K562 (cell line): ENCODE measurements at regions not wholly inside any gene's neighbourhood (a gene's known extent, or its start where the extent isn't known, plus 50 kb on each side); places are given as distances from the start of the nearest gene placed in this dataset.

Source experiments
- ATAC-seq: fragments of 200-7000 bp; cut with Tn5 transposase; 3 replicates; pipeline ENCODE4 v1.9.1; 2020; ENCODE audit warnings: moderate library complexity
- BruUV-seq: library from RNA; stranded (reverse); fragments of 400-500 nt; replicated peaks from 2 replicates; lab custom pipeline; 2021; lab: Mats Ljungman, UMichigan
- CTCF ChIA-PET: fragments of 300-600 bp; formaldehyde crosslinking; extraction: SDS; loops from one replicate; lab custom pipeline; 2021; ENCODE audit warnings: low intra/inter-chr PET ratio; lab: Yijun Ruan, JAX
- POLR2A ChIA-PET: fragments of 300-600, 350-650 bp; sonication (Branson Sonifier 250); formaldehyde crosslinking; extraction: SDS; loops from one replicate; lab custom pipeline; 2021; ENCODE audit warnings: antibody characterized with exemption, inconsistent platforms; lab: Yijun Ruan, JAX
- DNase-seq, 4 experiments: peaks; one replicate each; pipeline versions ENCODE4 v3.0.0 to v3.0.0-alpha.2; 2011 to 2018; ENCODE audit warnings: low spot score in 3 of 4, mixed read lengths in 3 of 4; ENCODE audit errors: extremely low read depth in 1 of 4
- FAIRE-seq: peaks from 2 replicates; lab custom pipeline; 2011; peaks lifted over from hg19 to GRCh38; lab: Jason Lieb, UNC
- H2AFZ ChIP-seq: 2 replicates; pipeline ENCODE4 v1.6.0; 2011; ENCODE audit warnings: low read depth, low read length, control low read depth, inconsistent platforms
- H3K27ac ChIP-seq: fragments of 200-600 bp; 3 replicates; pipeline ENCODE4 v1.8.0; 2011; ENCODE audit warnings: low read depth, mild to moderate bottlenecking, control low read depth, inconsistent platforms, low read length, moderate library complexity, mixed read lengths; ENCODE audit errors: extremely low read depth
- H3K27me3 ChIP-seq, 2 experiments: fragments of 300-600 bp in 1 of 2; 2 replicates in 1 of 2; 3 replicates in 1 of 2; pipeline versions ENCODE4 v1.6.0 to v1.8.0; 2011; ENCODE audit warnings: inconsistent platforms in 2 of 2, low read length in 2 of 2, mild to moderate bottlenecking in 1 of 2, mixed read lengths in 1 of 2, moderate library complexity in 1 of 2; ENCODE audit not compliant: control insufficient read depth in 2 of 2, insufficient read depth in 2 of 2
- H3K36me3 ChIP-seq: fragments of 300-600 bp; 3 replicates; pipeline ENCODE4 v1.8.0; 2011; ENCODE audit warnings: mild to moderate bottlenecking, low read length, inconsistent platforms; ENCODE audit not compliant: control insufficient read depth, insufficient read depth
- H3K4me1 ChIP-seq, 2 experiments: fragments of 200-600 bp in 1 of 2; replicated peaks in 1 of 2; 2 replicates in 1 of 2; 3 replicates in 1 of 2; pipeline versions ENCODE4 v1.5.1 to v1.8.0; 2011; ENCODE audit warnings: inconsistent platforms in 2 of 2, low read length in 2 of 2, mild to moderate bottlenecking in 1 of 2, mixed read lengths in 1 of 2, moderate library complexity in 1 of 2; ENCODE audit not compliant: control insufficient read depth in 2 of 2, insufficient read depth in 2 of 2
- H3K4me2 ChIP-seq: 2 replicates; pipeline ENCODE4 v1.6.1; 2011; ENCODE audit warnings: low read length, control low read depth, inconsistent platforms, mixed read lengths; ENCODE audit not compliant: insufficient read depth
- H3K4me3 ChIP-seq: fragments of 200-600 bp; sonication (generic), shearing (Covaris generic); 2 replicates; pipeline ENCODE4 v1.5.1; 2016; ENCODE audit warnings: control low read depth, inconsistent platforms
- H3K79me2 ChIP-seq: fragments of 200-600 bp; 3 replicates; pipeline ENCODE4 v1.8.0; 2011; ENCODE audit warnings: low read length, inconsistent platforms; ENCODE audit not compliant: control insufficient read depth, insufficient read depth
- H3K9ac ChIP-seq, 2 experiments: 2 replicates each; pipeline versions ENCODE4 v1.6.0 to v1.6.1; 2011; ENCODE audit warnings: low read depth in 2 of 2, low read length in 2 of 2, control low read depth in 1 of 2, inconsistent platforms in 1 of 2, mild to moderate bottlenecking in 1 of 2, mixed read lengths in 1 of 2; ENCODE audit not compliant: insufficient read depth in 1 of 2
- H3K9me1 ChIP-seq: one replicate; pipeline ENCODE4 v1.6.0; 2011; ENCODE audit warnings: inconsistent platforms, mild to moderate bottlenecking, low read length, moderate library complexity; ENCODE audit not compliant: control insufficient read depth, insufficient read depth
- H3K9me3 ChIP-seq: replicated peaks from 2 replicates; pipeline ENCODE4 v1.5.1; 2011; ENCODE audit warnings: low read depth, low read length, inconsistent platforms; ENCODE audit not compliant: control insufficient read depth, insufficient read depth
- H4K20me1 ChIP-seq: replicated peaks from 2 replicates; pipeline ENCODE4 v1.6.1; 2011; ENCODE audit warnings: low read length, inconsistent platforms, mixed read lengths; ENCODE audit not compliant: control insufficient read depth, insufficient read depth
- CHD2 ChIP-seq: IDR thresholded peaks from 2 replicates; pipeline ENCODE4 v1.6.1; 2011; ENCODE audit warnings: low read depth, low read length
- JUND ChIP-seq, 2 experiments: IDR thresholded peaks; 2 replicates in 1 of 2; 3 replicates in 1 of 2; pipeline ENCODE4 v1.6.1; 2011; ENCODE audit warnings: borderline replicate concordance in 2 of 2, low read depth in 2 of 2, low read length in 2 of 2, improper control_type of control experiment in 1 of 2, missing biosample characterization in 1 of 2, missing genetic modification characterization in 1 of 2, missing genetic modification reagents in 1 of 2
- MAFF ChIP-seq: IDR thresholded peaks from 2 replicates; pipeline ENCODE4 v1.6.1; 2012; ENCODE audit warnings: low read length, improper control_type of control experiment
- MLX ChIP-seq, 2 experiments: fragments of 450-650 bp in 1 of 2; sonication (generic) in 1 of 2; formaldehyde crosslinking; conservative IDR thresholded peaks; 2 replicates each; pipeline versions ENCODE4 v1.4.0 to v1.8.1; 2020 to 2022; ENCODE audit warnings: mild to moderate bottlenecking in 1 of 2, missing genetic modification reagents in 1 of 2
- POLR2H ChIP-seq: IDR thresholded peaks from 2 replicates; pipeline ENCODE4 v1.6.1; 2016; ENCODE audit warnings: missing genetic modification characterization, low read depth, mild to moderate bottlenecking, control low read depth, missing compliant biosample characterization, moderate library complexity
- PURB ChIP-seq: sonication (generic); formaldehyde crosslinking; IDR thresholded peaks from 2 replicates; pipeline ENCODE4 v1.9.0; 2021; ENCODE audit warnings: low read depth, mild to moderate bottlenecking, missing genetic modification reagents
- TCF15 ChIP-seq: fragments of 250-450 bp; sonication (Bioruptor Pico); IDR thresholded peaks from 2 replicates; pipeline ENCODE4 v1.8.0; 2022; ENCODE audit warnings: moderate library complexity, mild to moderate bottlenecking, inconsistent platforms
- ZNF280A ChIP-seq: fragments of 450-650 bp; IDR thresholded peaks from 2 replicates; pipeline ENCODE4 v1.6.1; 2018; ENCODE audit warnings: mild to moderate bottlenecking, low read depth; ENCODE audit not compliant: partially characterized antibody
- ZNF79 ChIP-seq: fragments of 250-450 bp; sonication (Bioruptor Pico); IDR thresholded peaks from 2 replicates; pipeline ENCODE4 v1.4.0; 2020; ENCODE audit warnings: low read depth, mild to moderate bottlenecking, moderate library complexity
- WGBS: fragments of 100-300 bp; shearing (Covaris generic); methylation state at CpG from one replicate; pipeline ENCODE4 v1.1.6; 2016; ENCODE audit warnings: low coverage, mixed read lengths; ENCODE audit not compliant: insufficient coverage; ENCODE audit errors: missing lambda C conversion rate; 5-methylcytosine and 5-hydroxymethylcytosine counted together
- in situ Hi-C: fragments of 300-500 bp; cut with MboI; formaldehyde crosslinking; loops from 4 replicates; pipeline ENCODE4 v1.15.0; 2018; ENCODE audit warnings: inconsistent platforms, mixed read lengths
- intact Hi-C: fragments of 100-400 bp; cut with micrococcal nuclease; formaldehyde crosslinking; loops from 2 replicates; pipeline ENCODE4 v1.14.2; 2022
- TF ChIP-seq, protein P1 (sequence below), 3 experiments: fragments of 200-800 bp in 1 of 3; fragments of 250-450 bp in 1 of 3; fragments of 450-650 bp in 1 of 3; sonication (Bioruptor Pico) in 1 of 3; sonication (Bioruptor generic) in 1 of 3; formaldehyde crosslinking in 1 of 3; IDR thresholded peaks; 2 replicates each; pipeline versions ENCODE4 v1.6.1 to v1.8.0; 2016 to 2022; ENCODE audit warnings: mild to moderate bottlenecking in 2 of 3, missing genetic modification characterization in 2 of 3, missing compliant biosample characterization in 1 of 3, moderate library complexity in 1 of 3

DNA sequence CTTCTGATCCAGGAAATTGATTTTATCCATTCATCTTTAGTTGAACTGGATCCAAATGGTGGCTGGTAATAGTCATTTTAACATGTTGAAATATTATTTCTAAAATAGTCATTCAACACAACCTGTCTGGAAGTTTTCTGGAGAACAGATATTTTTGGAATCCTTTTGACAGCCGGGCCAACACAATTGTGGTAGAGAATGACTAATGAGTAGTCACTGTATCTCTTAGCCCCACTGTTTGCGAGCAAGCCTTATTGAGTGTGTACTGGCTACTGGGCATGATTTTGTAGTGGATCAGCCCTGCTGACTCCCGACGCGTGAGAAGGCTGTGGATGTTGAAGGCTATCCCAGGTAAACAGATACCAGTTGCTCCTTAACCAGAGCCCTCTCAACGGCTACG is 383.4 kb downstream of the ZNF536 start (continued):
- TF ChIP-seq ZNF280A = no peak
- TF ChIP-seq, protein P1, sequence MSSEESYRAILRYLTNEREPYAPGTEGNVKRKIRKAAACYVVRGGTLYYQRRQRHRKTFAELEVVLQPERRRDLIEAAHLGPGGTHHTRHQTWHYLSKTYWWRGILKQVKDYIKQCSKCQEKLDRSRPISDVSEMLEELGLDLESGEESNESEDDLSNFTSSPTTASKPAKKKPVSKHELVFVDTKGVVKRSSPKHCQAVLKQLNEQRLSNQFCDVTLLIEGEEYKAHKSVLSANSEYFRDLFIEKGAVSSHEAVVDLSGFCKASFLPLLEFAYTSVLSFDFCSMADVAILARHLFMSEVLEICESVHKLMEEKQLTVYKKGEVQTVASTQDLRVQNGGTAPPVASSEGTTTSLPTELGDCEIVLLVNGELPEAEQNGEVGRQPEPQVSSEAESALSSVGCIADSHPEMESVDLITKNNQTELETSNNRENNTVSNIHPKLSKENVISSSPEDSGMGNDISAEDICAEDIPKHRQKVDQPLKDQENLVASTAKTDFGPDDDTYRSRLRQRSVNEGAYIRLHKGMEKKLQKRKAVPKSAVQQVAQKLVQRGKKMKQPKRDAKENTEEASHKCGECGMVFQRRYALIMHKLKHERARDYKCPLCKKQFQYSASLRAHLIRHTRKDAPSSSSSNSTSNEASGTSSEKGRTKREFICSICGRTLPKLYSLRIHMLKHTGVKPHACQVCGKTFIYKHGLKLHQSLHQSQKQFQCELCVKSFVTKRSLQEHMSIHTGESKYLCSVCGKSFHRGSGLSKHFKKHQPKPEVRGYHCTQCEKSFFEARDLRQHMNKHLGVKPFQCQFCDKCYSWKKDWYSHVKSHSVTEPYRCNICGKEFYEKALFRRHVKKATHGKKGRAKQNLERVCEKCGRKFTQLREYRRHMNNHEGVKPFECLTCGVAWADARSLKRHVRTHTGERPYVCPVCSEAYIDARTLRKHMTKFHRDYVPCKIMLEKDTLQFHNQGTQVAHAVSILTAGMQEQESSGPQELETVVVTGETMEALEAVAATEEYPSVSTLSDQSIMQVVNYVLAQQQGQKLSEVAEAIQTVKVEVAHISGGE (CRISPR knock-in tag; IDR thresholded peaks at IDR 0.05) = no peak
- no peak for TF ChIP-seq MAFF
- no peak for TF ChIP-seq POLR2H (tag)

DNA sequence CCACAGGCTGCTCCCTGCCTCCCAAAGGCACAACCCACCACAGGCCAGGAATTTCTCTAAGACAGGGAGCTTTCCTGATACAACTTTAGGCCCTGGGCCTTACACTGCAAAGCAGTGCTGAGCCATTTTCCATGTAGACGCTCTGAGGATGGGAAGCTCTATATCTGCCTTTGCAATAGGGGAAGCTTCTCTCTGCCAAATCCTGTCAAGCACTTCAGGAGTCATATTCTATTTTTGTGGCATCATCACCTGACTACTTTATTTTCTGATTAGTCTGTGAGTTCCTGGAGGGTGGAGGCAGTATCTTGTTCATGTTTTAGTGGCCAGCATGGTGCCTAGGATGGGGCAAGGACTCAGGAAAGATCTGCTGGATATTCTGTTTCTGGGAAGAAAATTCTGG is 382.0 kb downstream of the ZNF536 start:
- no peak for DNase-seq
- ATAC-seq = no peak
- WGBS = 0% methylated on average over 1 of the region's 1 CpG
- Histone ChIP-seq H3K9me1 (no peaks in the 10 kb centered on the region), H3K27ac (no peak overlapping the region), H3K9ac (no peak overlapping the region), H3K36me3 (no peaks in the 10 kb centered on the region), H4K20me1 (no peaks in the 10 kb centered on the region; the same call in 1 of the 2 replicates), H3K4me2 (no peak overlapping the region), H3K4me3 (no peak overlapping the region), H3K4me1 (no peaks in the 10 kb centered on the region), H3K79me2 (no peaks in the 10 kb centered on the region), H2AFZ (no peak overlapping the region), H3K27me3 (no peaks in the 10 kb centered on the region), H3K9me3 (no peaks in the 10 kb centered on the region)
- TF ChIP-seq CHD2 = no peak
- no peak for TF ChIP-seq TCF15
- TF ChIP-seq ZNF79 (CRISPR knock-in tag) = no peak
- no peak for TF ChIP-seq MLX (CRISPR knock-in tag; conservative IDR thresholded peaks at IDR 0.05)
- no peak for TF ChIP-seq JUND (IDR thresholded peaks at IDR 0.05; ENCODE audit: borderline replicate concordance, low read depth, low read length)
- no peak for TF ChIP-seq JUND (tag; IDR thresholded peaks at IDR 0.05; ENCODE audit: borderline replicate concordance, low read depth, low read length)
- TF ChIP-seq PURB (CRISPR knock-in tag) = no peak
- CTCF ChIA-PET = no interaction called here
- POLR2A ChIA-PET = no interaction called here
- no peak for FAIRE-seq
- intact Hi-C loops (no loop called here), in situ Hi-C loops (no loop called here)
- no TSS peak for BruUV-seq
